GM21390 (cell line): ENCODE measurements at regions not wholly inside any gene's neighbourhood (a gene's known extent, or its start where the extent isn't known, plus 50 kb on each side); places are given as distances from the start of the nearest gene placed in this dataset.

Source experiments
- ATAC-seq: cut with Tn5 transposase; IDR thresholded peaks from one replicate; pipeline ENCODE4 v1.9.1; 2021; ENCODE audit not compliant: unreplicated experiment

- no peak for ATAC-seq
Measured at GRCh38 chrX:43005561-43005960, 227.6 kb upstream of the PPP1R2C start.

GRCh38 chrX:43008356-43008755, 230.4 kb upstream of the PPP1R2C start:
- no peak for ATAC-seq

GRCh38 chrX:43016021-43016420, 238.1 kb upstream of the PPP1R2C start:
- no peak for ATAC-seq

GRCh38 chrX:43018031-43018430, 240.1 kb upstream of the PPP1R2C start:
- no peak for ATAC-seq

- no peak for ATAC-seq
Measured at GRCh38 chrX:43019021-43019420, 241.1 kb upstream of the PPP1R2C start.

GRCh38 chrX:43025806-43026315, 247.9 kb upstream of the PPP1R2C start:
- ATAC-seq = no peak

GRCh38 chrX:43064096-43064495, 286.1 kb upstream of the PPP1R2C start:
- no peak for ATAC-seq

GRCh38 chrX:43065978-43066377, 288.0 kb upstream of the PPP1R2C start:
- ATAC-seq = no peak

GRCh38 chrX:43068639-43069038, 290.7 kb upstream of the PPP1R2C start:
- ATAC-seq = no peak

- no peak for ATAC-seq
Measured at GRCh38 chrX:43083016-43083415, 305.1 kb upstream of the PPP1R2C start.

GRCh38 chrX:43087830-43088229, 309.9 kb upstream of the PPP1R2C start:
- ATAC-seq = no peak

- no peak for ATAC-seq
Measured at GRCh38 chrX:43096830-43097229, 318.9 kb upstream of the PPP1R2C start.

GRCh38 chrX:43106009-43106408, 328.0 kb upstream of the PPP1R2C start:
- ATAC-seq = no peak

- no peak for ATAC-seq
Measured at GRCh38 chrX:43108828-43109227, 330.9 kb upstream of the PPP1R2C start.

GRCh38 chrX:43121637-43122036, 343.7 kb upstream of the PPP1R2C start:
- no peak for ATAC-seq

GRCh38 chrX:43139645-43140044, 361.7 kb upstream of the PPP1R2C start:
- no peak for ATAC-seq

GRCh38 chrX:43140582-43140981, 362.6 kb upstream of the PPP1R2C start:
- ATAC-seq = no peak

GRCh38 chrX:43141885-43142284, 363.9 kb upstream of the PPP1R2C start:
- no peak for ATAC-seq

GRCh38 chrX:43148305-43148704, 370.3 kb upstream of the PPP1R2C start:
- ATAC-seq = no peak

- ATAC-seq = no peak
Measured at GRCh38 chrX:43165343-43165920, 387.5 kb upstream of the PPP1R2C start.

GRCh38 chrX:43166874-43167273, 388.9 kb upstream of the PPP1R2C start:
- no peak for ATAC-seq

- no peak for ATAC-seq
Measured at GRCh38 chrX:43175434-43175833, 397.5 kb upstream of the PPP1R2C start.

- no peak for ATAC-seq
Measured at GRCh38 chrX:43176686-43177085, 398.7 kb upstream of the PPP1R2C start.
